Kidney tubule cell (primary cell): ENCODE measurements at regions not wholly inside any gene's neighbourhood (a gene's known extent, or its start where the extent isn't known, plus 50 kb on each side); places are given as distances from the start of the nearest gene placed in this dataset.

Experiments used
- DNase-seq: peaks from one replicate; pipeline ENCODE4 v3.0.0-alpha.2; 2018; ENCODE audit warnings: low spot score

DNA sequence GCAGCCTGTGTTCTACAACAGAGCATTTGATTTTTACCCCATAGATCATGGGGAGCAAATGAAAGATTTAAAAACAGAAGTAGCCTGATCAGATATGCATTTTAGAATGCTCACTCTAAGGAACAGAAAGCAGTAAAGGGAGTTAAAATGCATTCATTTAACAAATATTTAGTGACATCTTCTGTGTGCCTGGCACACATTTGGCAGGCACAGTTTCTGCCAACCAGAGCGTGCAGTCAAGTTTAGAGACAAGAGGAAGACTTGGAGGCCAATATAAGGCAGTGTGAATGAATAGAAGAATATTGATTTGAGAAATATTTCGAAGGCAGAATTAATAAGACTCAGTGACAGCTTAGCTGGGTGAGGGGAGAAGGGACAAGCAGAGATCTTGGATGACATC lies 210.1 kb downstream of the KDR start:
- no peak for DNase-seq

GRCh38 chr4:54914781-54915180 lies 210.6 kb downstream of the KDR start:
- no peak for DNase-seq

DNA sequence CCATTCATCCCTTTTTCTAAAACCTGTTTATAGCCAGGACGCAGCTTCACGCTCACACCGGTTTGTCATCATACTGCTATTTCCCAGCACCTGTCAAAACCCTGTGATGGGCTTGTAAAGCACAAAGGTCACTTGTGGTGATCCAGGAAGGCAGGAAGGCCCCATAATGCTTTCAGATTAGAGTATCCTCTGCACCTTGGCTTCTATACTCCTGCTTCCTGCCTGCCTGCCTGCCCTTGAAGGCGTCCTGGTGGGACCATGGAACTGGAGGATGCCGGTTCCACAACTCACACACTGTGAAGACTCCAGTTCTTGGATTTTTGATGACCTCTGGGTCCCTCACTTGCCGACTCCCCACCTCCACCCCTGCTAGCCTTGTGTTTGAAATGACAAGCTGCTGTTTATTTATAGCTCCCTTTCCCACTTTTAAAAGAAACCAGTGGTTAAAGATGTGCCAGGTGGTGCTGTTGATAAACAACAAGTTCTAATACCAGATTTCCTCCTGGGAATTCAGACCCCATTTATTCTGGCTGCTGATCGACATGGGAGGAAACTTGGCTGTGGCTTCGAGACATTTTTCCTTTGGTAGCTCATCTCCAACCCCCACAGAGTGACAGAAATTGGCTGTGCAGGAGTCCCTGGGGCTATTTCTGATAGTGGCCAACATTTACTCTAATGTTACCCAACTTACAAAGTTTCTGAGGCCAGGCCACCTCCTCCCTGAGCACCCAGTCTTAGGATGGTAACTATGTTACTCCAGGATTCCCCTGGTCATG lies 211.5 kb downstream of the KDR start:
- peak; percentile 13 for DNase-seq

- no peak for DNase-seq
These were observed 213.2 kb downstream of the KDR start for GRCh38 chr4:54912155-54912554.

DNA sequence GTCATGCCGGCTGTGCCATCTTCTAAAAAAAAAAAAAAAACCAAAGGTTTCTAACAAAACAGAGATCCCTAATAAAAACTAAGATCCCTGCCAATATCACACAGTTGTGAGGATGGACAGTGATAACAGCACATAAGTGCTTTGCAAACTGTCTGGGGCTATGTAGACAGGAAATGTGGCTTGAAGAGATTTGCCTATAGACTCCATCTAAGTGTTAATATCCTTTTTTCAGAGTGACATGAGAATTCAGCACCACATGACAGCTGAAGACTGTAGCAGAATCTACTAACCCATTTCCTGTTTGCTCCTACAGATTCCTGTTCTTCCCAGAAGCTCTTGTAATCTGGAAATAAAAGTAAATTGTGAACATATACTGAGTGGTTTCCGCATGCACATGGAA lies 215.4 kb downstream of the KDR start:
- DNase-seq = no peak

DNA sequence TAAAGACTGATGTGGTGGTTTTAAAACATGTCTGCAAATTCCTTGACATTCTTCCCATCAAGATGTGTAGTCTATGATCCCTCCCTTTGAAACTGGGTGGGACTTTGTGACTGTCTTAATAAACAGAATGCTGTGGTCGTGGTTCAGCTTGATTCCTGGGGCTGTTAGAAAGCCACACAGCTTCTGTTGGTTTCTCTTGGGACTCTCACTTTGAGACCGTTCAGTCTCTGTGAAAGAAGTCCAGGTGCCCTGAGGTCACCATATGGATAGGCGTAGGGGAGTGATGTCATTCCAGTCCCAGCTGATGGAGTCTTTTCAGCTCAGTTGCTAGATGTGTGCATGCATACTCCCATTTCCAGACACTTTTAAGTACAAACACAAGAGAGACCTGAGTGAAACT lies 216.6 kb downstream of the KDR start:
- no peak for DNase-seq

DNA sequence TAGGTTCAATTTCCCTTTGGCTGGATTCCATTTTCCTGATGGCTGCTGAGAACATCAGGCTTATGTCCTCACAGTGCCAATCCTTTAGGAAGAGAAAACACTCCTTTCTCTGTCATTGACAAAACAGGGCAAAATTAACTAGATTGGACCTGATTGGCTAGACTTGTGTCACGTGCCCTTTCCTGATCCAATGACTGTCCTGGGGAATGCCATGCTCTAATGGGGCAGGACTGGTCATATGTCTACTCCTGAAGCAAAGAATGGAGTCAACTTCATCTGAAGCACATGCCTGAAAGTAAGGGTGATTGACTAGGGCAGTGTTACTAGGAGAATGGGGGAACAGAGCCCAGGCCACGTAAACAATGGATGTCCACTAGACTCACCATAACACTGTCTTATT lies 220.4 kb downstream of the KDR start:
- no peak for DNase-seq

- no peak for DNase-seq
These were observed 222.4 kb downstream of the KDR start for GRCh38 chr4:54902976-54903375.

GRCh38 chr4:54902271-54902670 lies 223.1 kb downstream of the KDR start:
- peak; percentile 4 for DNase-seq

DNA sequence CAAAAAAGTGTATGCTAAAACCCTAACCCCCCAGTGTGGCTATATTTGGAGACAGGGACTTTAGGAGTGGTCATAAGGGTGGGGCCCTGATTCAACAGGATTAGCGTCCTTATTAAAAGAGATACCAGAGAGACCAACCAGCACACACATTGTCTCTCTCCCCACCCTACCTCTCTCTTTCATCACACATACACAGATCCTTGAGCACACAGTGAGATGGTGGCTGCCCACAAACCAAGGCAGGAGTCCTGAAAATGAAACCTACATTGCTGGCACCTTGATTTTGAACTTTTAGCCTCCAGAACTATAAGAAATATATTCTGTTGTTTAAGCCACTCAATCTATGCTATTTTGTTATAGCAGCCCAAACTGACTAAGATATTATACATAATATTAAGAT lies 224.2 kb downstream of the KDR start:
- no peak for DNase-seq

- no peak for DNase-seq
These were observed 226.6 kb downstream of the KDR start for GRCh38 chr4:54898656-54899340.

GRCh38 chr4:54898056-54898562 lies 227.3 kb downstream of the KDR start:
- DNase-seq = no peak

GRCh38 chr4:54897590-54897989 lies 227.8 kb downstream of the KDR start:
- no peak for DNase-seq

GRCh38 chr4:54882616-54883015 lies 224.9 kb downstream of the KIT start:
- no peak for DNase-seq

DNA sequence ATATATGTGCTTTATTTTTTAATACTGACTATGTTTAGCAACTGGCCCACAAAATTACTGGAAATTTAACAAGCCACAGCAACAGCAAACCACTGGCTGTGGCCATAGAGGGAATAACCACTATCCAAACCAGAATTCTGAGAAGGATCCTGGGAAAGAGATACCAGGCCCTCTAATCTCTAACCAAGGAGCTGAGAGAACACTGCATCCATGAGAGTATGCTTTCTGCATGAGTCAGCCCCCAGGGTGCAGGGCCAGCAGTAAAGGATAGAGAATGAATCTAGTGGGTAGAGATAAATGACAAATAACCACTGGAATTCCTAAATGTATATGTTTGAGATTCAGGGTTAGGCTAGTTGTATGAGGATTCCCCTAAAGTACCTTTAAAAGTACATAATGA lies 221.8 kb downstream of the KIT start:
- DNase-seq = no peak

GRCh38 chr4:54877006-54877405 lies 219.2 kb downstream of the KIT start:
- DNase-seq = no peak

GRCh38 chr4:54872261-54872660 lies 214.5 kb downstream of the KIT start:
- DNase-seq = no peak

DNA sequence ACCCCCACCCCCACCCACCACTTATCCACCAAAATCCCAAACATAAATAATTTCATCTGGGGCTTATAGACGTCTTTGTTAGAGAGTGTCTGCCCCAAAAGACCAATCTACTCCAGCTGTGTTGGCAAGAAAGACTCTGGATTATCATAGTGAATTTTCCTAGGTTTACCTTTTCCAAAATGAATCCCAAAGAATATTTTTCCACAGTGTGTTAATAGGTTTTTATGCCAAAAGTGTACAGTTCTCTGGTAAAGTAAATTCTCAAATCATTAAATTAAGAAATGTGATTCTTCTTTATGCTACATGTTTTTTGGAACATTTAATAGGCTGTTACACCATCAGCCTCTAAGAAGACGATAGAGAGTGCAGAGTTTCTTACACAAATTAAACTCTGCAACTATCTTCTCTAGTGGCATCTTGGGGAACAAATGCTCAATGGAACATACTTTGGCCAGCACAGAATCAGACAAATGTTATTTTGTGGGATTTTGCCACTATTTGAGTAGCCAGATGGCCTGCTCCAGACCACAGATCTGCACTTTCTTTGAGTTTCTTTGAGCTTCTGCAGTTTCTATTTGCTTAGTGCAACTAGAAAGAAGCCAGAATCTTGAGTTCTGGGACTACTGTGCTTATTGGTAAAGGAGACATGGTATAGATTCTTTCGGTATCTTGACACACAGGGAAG lies 206.0 kb downstream of the KIT start:
- DNase-seq = no peak

DNA sequence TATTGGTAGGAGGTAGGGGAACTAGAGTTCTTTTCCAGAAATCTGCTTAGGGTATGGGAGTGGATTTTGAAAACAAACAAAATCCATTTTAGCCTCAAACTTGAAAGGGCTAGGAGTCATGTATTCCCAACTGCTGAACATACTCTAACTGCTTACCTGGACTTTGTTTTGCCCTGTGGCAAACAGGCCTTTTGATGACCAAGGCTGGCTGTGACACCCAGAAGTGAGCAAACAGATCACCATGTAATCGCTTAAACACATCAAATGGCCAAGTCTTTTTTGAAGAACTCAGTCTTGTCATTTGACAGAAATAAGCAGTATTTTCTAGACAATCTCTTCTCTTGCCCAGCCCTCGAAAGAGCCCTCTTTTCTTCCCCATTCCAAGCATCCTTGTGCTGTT lies 203.4 kb downstream of the KIT start:
- no peak for DNase-seq

GRCh38 chr4:54855191-54855854 lies 197.6 kb downstream of the KIT start:
- no peak for DNase-seq

DNA sequence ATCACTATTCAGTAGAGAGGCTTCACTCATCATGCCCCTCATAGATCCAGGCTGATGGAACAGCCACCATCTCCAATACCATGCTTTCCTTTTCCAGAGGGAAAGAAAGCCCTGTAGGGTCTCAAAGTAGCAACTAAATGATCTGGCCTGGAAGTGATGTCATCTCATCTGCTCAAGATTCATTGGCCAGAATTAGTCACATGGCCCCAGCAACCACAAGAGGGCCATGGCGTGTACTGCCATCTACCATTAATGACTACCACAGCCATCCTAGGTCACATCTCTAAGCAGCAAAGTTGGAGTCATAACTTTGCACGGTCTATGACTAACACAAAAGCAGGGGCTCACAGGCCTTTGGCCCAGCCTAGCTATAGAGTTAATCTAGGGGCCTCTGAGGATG lies 194.8 kb downstream of the KIT start:
- DNase-seq = no peak

GRCh38 chr4:54852054-54852453 lies 194.3 kb downstream of the KIT start:
- no peak for DNase-seq

DNA sequence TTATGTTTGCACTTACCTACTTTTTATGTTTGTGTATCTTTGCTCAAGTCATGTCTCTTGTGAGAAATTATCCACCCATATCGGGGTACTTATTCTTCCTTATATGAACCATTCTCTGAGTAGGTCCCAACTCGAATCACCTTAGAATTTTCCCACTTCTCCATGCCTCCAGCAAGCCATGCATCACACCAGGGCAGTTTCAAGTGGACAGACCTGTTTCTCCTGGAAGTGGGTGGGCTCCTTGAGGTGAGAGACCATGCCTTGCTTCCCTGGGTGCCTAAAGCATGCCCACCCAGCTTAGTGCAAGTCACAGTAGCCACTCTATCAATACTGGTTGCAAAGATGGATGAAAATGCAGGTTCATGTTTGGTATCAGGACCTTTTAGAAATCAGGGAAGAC lies 187.2 kb downstream of the KIT start:
- no peak for DNase-seq
